ENCODE measurements at regions not wholly inside any gene's neighbourhood (a gene's known extent, or its start where the extent isn't known, plus 50 kb on each side); places are given as distances from the start of the nearest gene placed in this dataset.

- Histone ChIP-seq H3K9ac (ENCODE audit: low read length) (no peak overlapping the region), H3K79me2 (replicated peaks; ENCODE audit: insufficient read depth, low read length) (no peaks in the 10 kb centered on the region), H3K4me2 (ENCODE audit: low read length) (no peak overlapping the region), H3K27me3 (ENCODE audit: insufficient read depth, low read depth, low read length) (no peaks in the 10 kb centered on the region), H3K27ac (ENCODE audit: low read length) (no peak overlapping the region), H3K9me2 (ENCODE audit: insufficient read depth, low read length) (no peaks in the 10 kb centered on the region), H3F3A (ENCODE audit: insufficient read depth, low read length, poor library complexity, severe bottlenecking) (no peaks in the 10 kb centered on the region), H3K36me3 (ENCODE audit: insufficient read depth, low read length) (no peaks in the 10 kb centered on the region), H3K9me3 (ENCODE audit: low read length) (no peaks in the 10 kb centered on the region), H2AFZ (ENCODE audit: low read depth, low read length) (no peak overlapping the region), H4K20me1 (ENCODE audit: insufficient read depth) (no peaks in the 10 kb centered on the region), H3K4me3 (ENCODE audit: low read length) (no peak overlapping the region)
- TF ChIP-seq REST (IDR thresholded peaks at IDR 0.05; ENCODE audit: borderline replicate concordance) = no peak
- no peak for TF ChIP-seq RAD21 (conservative IDR thresholded peaks at IDR 0.05)
Measured at GRCh38 chr10:109696981-109697775, 226.1 kb downstream of the XPNPEP1 start.

GRCh38 chr10:109696462-109696861, 226.8 kb downstream of the XPNPEP1 start:
- Histone ChIP-seq H3K27ac (ENCODE audit: low read length) (no peak overlapping the region), H3K9ac (ENCODE audit: low read length) (no peak overlapping the region), H2AFZ (ENCODE audit: low read depth, low read length) (no peak overlapping the region), H3K79me2 (replicated peaks; ENCODE audit: insufficient read depth, low read length) (no peaks in the 10 kb centered on the region), H3K4me3 (ENCODE audit: low read length) (no peak overlapping the region), H3K9me3 (ENCODE audit: low read length) (no peaks in the 10 kb centered on the region), H3K9me2 (ENCODE audit: insufficient read depth, low read length) (no peaks in the 10 kb centered on the region), H3K4me2 (ENCODE audit: low read length) (no peak overlapping the region), H3K36me3 (ENCODE audit: insufficient read depth, low read length) (no peaks in the 10 kb centered on the region), H4K20me1 (ENCODE audit: insufficient read depth) (no peaks in the 10 kb centered on the region), H3F3A (ENCODE audit: insufficient read depth, low read length, poor library complexity, severe bottlenecking) (no peaks in the 10 kb centered on the region), H3K27me3 (ENCODE audit: insufficient read depth, low read depth, low read length) (no peaks in the 10 kb centered on the region)
- TF ChIP-seq MXI1 (conservative IDR thresholded peaks at IDR 0.05; ENCODE audit: poor library complexity, severe bottlenecking) = no peak
- no peak for TF ChIP-seq EP300 (conservative IDR thresholded peaks at IDR 0.05; ENCODE audit: poor library complexity, severe bottlenecking)
- no peak for TF ChIP-seq CTCF (IDR thresholded peaks at IDR 0.05; ENCODE audit: poor library complexity, severe bottlenecking)
- TF ChIP-seq EZH2 (IDR thresholded peaks at IDR 0.05; ENCODE audit: borderline replicate concordance, insufficient read depth, low read length, poor library complexity, severe bottlenecking) = no peak
- TF ChIP-seq TAF1 (IDR thresholded peaks at IDR 0.05; ENCODE audit: low read depth) = no peak
- no peak for TF ChIP-seq SMC3 (conservative IDR thresholded peaks at IDR 0.05; ENCODE audit: poor library complexity)
- no peak for TF ChIP-seq RAD21 (conservative IDR thresholded peaks at IDR 0.05)
- TF ChIP-seq POLR2AphosphoS5 (IDR thresholded peaks at IDR 0.05) = no peak
- no peak for TF ChIP-seq REST (IDR thresholded peaks at IDR 0.05; ENCODE audit: borderline replicate concordance)
